ENCODE measurements at regions not wholly inside any gene's neighbourhood (a gene's known extent, or its start where the extent isn't known, plus 50 kb on each side); places are given as distances from the start of the nearest gene placed in this dataset.

- peaks cover 6 to 13% of the 10 kb centered on the region in 2 donors for H3K9me3 ChIP-seq
- H3K36me3 ChIP-seq: no peaks in the 10 kb centered on the region
- H3K27ac ChIP-seq: no peak overlapping the region
- H3K4me1 ChIP-seq: peaks cover 0 to 5% of the 10 kb centered on the region in 2 donors
- no peak for DNase-seq (ENCODE audit: low spot score)
- TF ChIP-seq CTCF (IDR thresholded peaks at IDR 0.05): no peak
- no peak overlapping the region for H3K4me3 ChIP-seq
- no peaks in the 10 kb centered on the region for H3K27me3 ChIP-seq
Observed at GRCh38 chr2:106708209-106708608, 177.8 kb downstream of the ST6GAL2 start.

GRCh38 chr2:106709229-106709628 lies 176.7 kb downstream of the ST6GAL2 start:
- TF ChIP-seq CTCF (IDR thresholded peaks at IDR 0.05): no peak
- no peak for DNase-seq (ENCODE audit: low spot score)

GRCh38 chr2:106719222-106719621 lies 166.7 kb downstream of the ST6GAL2 start:
- no peak for TF ChIP-seq CTCF (IDR thresholded peaks at IDR 0.05)
- Histone ChIP-seq H3K4me1 (no peaks in the 10 kb centered on the region), H3K27ac (no peak overlapping the region), H3K27me3 (no peaks in the 10 kb centered on the region), H3K36me3 (no peaks in the 10 kb centered on the region), H3K4me3 (no peak overlapping the region), H3K9me3 (peaks cover 0 to 16% of the 10 kb centered on the region in 2 donors)
- no peak for DNase-seq (ENCODE audit: low spot score)

More at GRCh38 chr2:106709229-106709628, 176.7 kb downstream of the ST6GAL2 start:
- Histone ChIP-seq H3K4me3 (no peak overlapping the region), H3K36me3 (no peaks in the 10 kb centered on the region), H3K27me3 (no peaks in the 10 kb centered on the region), H3K4me1 (peaks cover 0 to 5% of the 10 kb centered on the region in 2 donors), H3K27ac (no peak overlapping the region), H3K9me3 (peaks cover 6 to 13% of the 10 kb centered on the region in 2 donors)

GRCh38 chr2:106720026-106720425 lies 165.9 kb downstream of the ST6GAL2 start:
- Histone ChIP-seq H3K4me3 (no peak overlapping the region), H3K9me3 (peaks cover 0 to 16% of the 10 kb centered on the region in 2 donors), H3K36me3 (no peaks in the 10 kb centered on the region), H3K4me1 (no peaks in the 10 kb centered on the region), H3K27me3 (no peaks in the 10 kb centered on the region), H3K27ac (no peak overlapping the region)
- TF ChIP-seq CTCF (IDR thresholded peaks at IDR 0.05): no peak
- no peak for DNase-seq (ENCODE audit: low spot score)

GRCh38 chr2:106724301-106724794 lies 161.6 kb downstream of the ST6GAL2 start:
- Histone ChIP-seq H3K4me3 (no peak overlapping the region), H3K36me3 (no peaks in the 10 kb centered on the region), H3K27me3 (no peaks in the 10 kb centered on the region), H3K4me1 (no peaks in the 10 kb centered on the region), H3K9me3 (no peaks in the 10 kb centered on the region), H3K27ac (no peak overlapping the region)
- no peak for DNase-seq (ENCODE audit: low spot score)
- TF ChIP-seq CTCF (IDR thresholded peaks at IDR 0.05): no peak

GRCh38 chr2:106734165-106734564 lies 151.8 kb downstream of the ST6GAL2 start:
- TF ChIP-seq CTCF (IDR thresholded peaks at IDR 0.05): no peak
- no peaks in the 10 kb centered on the region for H3K36me3 ChIP-seq
- no peak overlapping the region for H3K27ac ChIP-seq
- peaks cover 0 to 10% of the 10 kb centered on the region in 2 donors for H3K9me3 ChIP-seq
- H3K4me3 ChIP-seq: no peak overlapping the region
- no peaks in the 10 kb centered on the region for H3K27me3 ChIP-seq
- no peak for DNase-seq (ENCODE audit: low spot score)
- H3K4me1 ChIP-seq: no peaks in the 10 kb centered on the region
